ENCODE measurements at regions not wholly inside any gene's neighbourhood (a gene's known extent, or its start where the extent isn't known, plus 50 kb on each side); places are given as distances from the start of the nearest gene placed in this dataset.

GRCh38 chr5:74334762-74335384 is 305.7 kb downstream of the ENC1 start:
- H3K27me3 ChIP-seq (ENCODE audit: insufficient read depth, low read length), result peaks cover 26% of the 10 kb centered on the region; the same call in 1 of the 2 replicates
- H3K9me3 ChIP-seq (ENCODE audit: control insufficient read depth in 1 of 2, insufficient read depth in 1 of 2, low read depth in 1 of 2, low read length in 2 of 2), result no peaks in the 10 kb centered on the region
- H3K4me2 ChIP-seq (ENCODE audit: low read length), result no peak overlapping the region
- intact Hi-C loops (cut with micrococcal nuclease), result loop anchor here (1.0 kb wide), 1 partner anchor 35 kb away; no protein-coding TSS in a partner anchor
- ChIA-PET CTCF (no interaction called here), POLR2A (no interaction called here), RAD21 (ENCODE audit: low non-redundant PET in 1 of 2, low total read pairs in 2 of 2, uncharacterized antibody in 2 of 2, unreplicated experiment in 2 of 2) (no interaction called here)
- no peak overlapping the region for H2AFZ ChIP-seq (ENCODE audit: low read depth, low read length, poor library complexity, severe bottlenecking)
- H3K27ac ChIP-seq (ENCODE audit: low read depth, low read length), result no peak overlapping the region
- no peaks in the 10 kb centered on the region for H3K36me3 ChIP-seq (ENCODE audit: control insufficient read depth in 1 of 2, insufficient read depth in 2 of 2, low read length in 2 of 2)
- no peak overlapping the region for H3K9ac ChIP-seq (ENCODE audit: low read length)
- TF ChIP-seq MAX (IDR thresholded peaks at IDR 0.05), result no peak
- TF ChIP-seq POLR2A (IDR thresholded peaks at IDR 0.05; ENCODE audit: borderline replicate concordance, extremely low read depth, insufficient read depth, insufficient read length), result no peak
- TF ChIP-seq EGR1 (IDR thresholded peaks at IDR 0.05; ENCODE audit: low read depth), result no peak
- no peak for TF ChIP-seq ATF3 (IDR thresholded peaks at IDR 0.05)
- TF ChIP-seq, protein P1, sequence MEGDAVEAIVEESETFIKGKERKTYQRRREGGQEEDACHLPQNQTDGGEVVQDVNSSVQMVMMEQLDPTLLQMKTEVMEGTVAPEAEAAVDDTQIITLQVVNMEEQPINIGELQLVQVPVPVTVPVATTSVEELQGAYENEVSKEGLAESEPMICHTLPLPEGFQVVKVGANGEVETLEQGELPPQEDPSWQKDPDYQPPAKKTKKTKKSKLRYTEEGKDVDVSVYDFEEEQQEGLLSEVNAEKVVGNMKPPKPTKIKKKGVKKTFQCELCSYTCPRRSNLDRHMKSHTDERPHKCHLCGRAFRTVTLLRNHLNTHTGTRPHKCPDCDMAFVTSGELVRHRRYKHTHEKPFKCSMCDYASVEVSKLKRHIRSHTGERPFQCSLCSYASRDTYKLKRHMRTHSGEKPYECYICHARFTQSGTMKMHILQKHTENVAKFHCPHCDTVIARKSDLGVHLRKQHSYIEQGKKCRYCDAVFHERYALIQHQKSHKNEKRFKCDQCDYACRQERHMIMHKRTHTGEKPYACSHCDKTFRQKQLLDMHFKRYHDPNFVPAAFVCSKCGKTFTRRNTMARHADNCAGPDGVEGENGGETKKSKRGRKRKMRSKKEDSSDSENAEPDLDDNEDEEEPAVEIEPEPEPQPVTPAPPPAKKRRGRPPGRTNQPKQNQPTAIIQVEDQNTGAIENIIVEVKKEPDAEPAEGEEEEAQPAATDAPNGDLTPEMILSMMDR (IDR thresholded peaks at IDR 0.05 in 2 of 3, conservative IDR thresholded peaks at IDR 0.05 in 1 of 3; ENCODE audit: borderline replicate concordance in 1 of 3, insufficient read depth in 1 of 3, low read depth in 2 of 3, low read length in 2 of 3), result no peak
- TF ChIP-seq, protein P2, sequence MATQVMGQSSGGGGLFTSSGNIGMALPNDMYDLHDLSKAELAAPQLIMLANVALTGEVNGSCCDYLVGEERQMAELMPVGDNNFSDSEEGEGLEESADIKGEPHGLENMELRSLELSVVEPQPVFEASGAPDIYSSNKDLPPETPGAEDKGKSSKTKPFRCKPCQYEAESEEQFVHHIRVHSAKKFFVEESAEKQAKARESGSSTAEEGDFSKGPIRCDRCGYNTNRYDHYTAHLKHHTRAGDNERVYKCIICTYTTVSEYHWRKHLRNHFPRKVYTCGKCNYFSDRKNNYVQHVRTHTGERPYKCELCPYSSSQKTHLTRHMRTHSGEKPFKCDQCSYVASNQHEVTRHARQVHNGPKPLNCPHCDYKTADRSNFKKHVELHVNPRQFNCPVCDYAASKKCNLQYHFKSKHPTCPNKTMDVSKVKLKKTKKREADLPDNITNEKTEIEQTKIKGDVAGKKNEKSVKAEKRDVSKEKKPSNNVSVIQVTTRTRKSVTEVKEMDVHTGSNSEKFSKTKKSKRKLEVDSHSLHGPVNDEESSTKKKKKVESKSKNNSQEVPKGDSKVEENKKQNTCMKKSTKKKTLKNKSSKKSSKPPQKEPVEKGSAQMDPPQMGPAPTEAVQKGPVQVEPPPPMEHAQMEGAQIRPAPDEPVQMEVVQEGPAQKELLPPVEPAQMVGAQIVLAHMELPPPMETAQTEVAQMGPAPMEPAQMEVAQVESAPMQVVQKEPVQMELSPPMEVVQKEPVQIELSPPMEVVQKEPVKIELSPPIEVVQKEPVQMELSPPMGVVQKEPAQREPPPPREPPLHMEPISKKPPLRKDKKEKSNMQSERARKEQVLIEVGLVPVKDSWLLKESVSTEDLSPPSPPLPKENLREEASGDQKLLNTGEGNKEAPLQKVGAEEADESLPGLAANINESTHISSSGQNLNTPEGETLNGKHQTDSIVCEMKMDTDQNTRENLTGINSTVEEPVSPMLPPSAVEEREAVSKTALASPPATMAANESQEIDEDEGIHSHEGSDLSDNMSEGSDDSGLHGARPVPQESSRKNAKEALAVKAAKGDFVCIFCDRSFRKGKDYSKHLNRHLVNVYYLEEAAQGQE (IDR thresholded peaks at IDR 0.05; ENCODE audit: low read depth), result no peak
- no peak for TF ChIP-seq ELF1 (IDR thresholded peaks at IDR 0.05; ENCODE audit: borderline replicate concordance, low read depth)
- no peak for DNase-seq (ENCODE audit: low read depth, low spot score)
- no TSS peak for BruUV-seq (replicated peaks)
- H3K4me3 ChIP-seq (replicated peaks in 1 of 2; ENCODE audit: low read depth in 1 of 2, low read length in 2 of 2), result no peak overlapping the region
- ATAC-seq, result no peak
- H3K4me1 ChIP-seq (ENCODE audit: control insufficient read depth in 1 of 2, insufficient read depth in 2 of 2, low read length in 2 of 2), result no peaks in the 10 kb centered on the region
- H4K20me1 ChIP-seq (ENCODE audit: insufficient read depth), result no peaks in the 10 kb centered on the region
- no peaks in the 10 kb centered on the region for H3K9me2 ChIP-seq (ENCODE audit: insufficient read depth)
- no peaks in the 10 kb centered on the region for H3K79me2 ChIP-seq (ENCODE audit: insufficient read depth, low read length)
